Uterus (tissue), 2 donors: ENCODE measurements at regions not wholly inside any gene's neighbourhood (a gene's known extent, or its start where the extent isn't known, plus 50 kb on each side); places are given as distances from the start of the nearest gene placed in this dataset.

Experiments used
- CTCF ChIP-seq, 4 experiments: fragments of 200-600 bp in 2 of 4; fragments of 450-650 bp in 2 of 4; sonication (generic) in 2 of 4; IDR thresholded peaks; one replicate each; pipeline ENCODE4 v1.5.1; 2016 to 2019; ENCODE audit warnings: antibody characterized with exemption in 4 of 4, mild to moderate bottlenecking in 2 of 4, moderate library complexity in 1 of 4
- POLR2A ChIP-seq, 2 donors: fragments of 450-650 bp; IDR thresholded peaks; one replicate each; pipeline ENCODE4 v1.6.1; 2016; ENCODE audit warnings: antibody characterized with exemption in 2 of 2, mild to moderate bottlenecking in 1 of 2, moderate library complexity in 1 of 2

GRCh38 chr2:235134420-235134819 is 182.6 kb downstream of the SH3BP4 start:
- no peak for TF ChIP-seq POLR2A (IDR thresholded peaks at IDR 0.05)
- TF ChIP-seq CTCF (IDR thresholded peaks at IDR 0.05), result no peak
